CD4-positive, alpha-beta T cell treated with Interleukin-10 for 1 hour (primary cell): ENCODE measurements at regions not wholly inside any gene's neighbourhood (a gene's known extent, or its start where the extent isn't known, plus 50 kb on each side); places are given as distances from the start of the nearest gene placed in this dataset.

Experiments
- DNase-seq: peaks from one replicate; pipeline ENCODE4 v3.0.0-alpha.2; 2020

DNA sequence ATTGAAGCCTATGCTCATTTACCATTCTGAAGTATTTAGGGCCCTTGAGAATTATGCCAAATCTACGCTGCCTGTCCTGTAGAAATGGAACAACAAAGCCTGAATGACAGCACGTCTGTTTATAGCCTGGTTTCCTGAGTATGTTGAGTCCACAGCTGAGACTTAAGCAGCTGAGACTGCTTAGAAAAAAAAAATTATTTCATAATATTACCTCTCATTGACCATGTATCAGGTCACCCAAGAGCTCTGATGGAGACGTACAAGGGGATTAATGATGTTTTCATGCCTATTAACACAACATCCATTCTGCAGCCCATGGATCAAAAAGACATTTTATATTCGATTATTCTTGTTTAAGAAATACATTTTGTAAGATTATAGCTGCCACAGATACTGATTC, 387.2 kb upstream of the NCAM2 start:
- DNase-seq: no peak

DNA sequence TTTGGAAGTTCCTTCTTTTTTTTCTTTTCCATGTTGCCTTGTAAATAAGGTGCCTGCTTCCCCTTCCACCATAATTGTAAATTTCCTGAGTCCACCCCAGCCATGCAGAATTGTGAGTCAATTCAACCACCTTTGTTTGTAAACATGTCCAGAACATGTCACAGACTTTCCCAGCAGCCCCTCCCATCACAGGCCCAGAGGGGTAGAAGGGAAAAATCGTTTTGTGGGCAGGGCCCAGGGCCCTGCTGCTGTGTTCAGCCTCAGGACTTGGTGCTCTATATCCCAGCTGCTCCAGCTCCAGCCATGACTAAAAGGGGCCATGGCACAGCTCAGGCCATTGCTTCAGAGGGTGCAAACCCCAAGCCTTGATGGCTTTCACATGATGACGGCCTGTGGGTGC, 384.6 kb upstream of the NCAM2 start:
- no peak for DNase-seq

DNA sequence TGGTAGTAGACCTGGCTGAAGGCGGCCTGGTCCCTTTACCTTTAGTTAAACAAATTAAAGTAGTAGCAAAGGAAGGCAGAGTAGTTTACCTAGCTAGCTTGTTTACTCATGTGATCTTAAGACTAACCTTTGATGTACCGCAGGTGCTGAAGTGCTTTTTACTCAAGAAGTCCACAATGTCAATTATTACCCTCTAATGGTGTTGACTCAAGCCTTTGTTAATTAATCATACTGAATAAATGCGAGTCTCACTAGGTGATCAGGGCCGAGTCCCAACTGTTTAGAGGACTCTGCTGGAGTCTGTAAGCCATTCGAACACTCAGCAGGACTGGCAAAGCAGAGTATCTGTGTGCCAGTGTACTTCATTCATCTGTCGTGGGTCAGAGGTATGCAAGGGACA, 381.1 kb upstream of the NCAM2 start:
- no peak for DNase-seq

DNA sequence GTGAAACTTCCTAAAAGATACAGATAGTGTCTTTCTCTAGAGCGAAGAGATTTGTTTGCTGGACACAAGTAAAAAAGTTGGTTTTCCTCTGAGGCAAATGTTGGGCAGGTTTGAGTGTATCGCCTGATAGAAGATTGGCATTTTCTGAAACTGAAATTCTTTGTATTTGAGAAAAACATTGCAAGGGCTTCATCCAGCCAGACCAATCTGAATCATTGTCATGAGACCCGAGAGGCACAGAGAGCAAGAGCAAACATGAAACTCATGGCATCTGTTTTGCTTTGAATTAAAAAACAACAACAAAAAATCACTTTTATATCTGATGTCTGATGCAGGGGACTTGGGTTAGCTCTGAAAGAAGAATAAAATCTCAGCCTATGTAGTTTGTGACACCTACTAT, 379.3 kb upstream of the NCAM2 start:
- no peak for DNase-seq

DNA sequence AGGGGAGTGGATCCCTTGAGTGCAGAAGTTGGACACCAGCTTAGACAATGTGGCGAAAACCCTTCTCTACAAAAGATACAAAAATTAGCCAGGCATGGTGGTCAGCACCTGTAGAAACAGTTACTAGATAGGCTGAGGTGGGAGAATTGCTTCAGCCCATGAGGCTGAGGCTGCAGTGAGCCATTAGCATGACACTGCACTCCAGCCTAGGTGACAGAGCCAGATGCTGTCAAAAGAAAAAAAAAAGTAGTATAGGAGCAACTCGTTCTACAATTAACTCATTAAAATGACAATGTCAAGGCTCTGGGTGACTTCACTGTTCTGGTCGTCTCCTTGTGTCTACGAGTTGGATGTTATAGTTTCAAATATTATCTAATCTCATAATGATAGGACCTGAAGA, 370.6 kb upstream of the NCAM2 start:
- DNase-seq: no peak

DNA sequence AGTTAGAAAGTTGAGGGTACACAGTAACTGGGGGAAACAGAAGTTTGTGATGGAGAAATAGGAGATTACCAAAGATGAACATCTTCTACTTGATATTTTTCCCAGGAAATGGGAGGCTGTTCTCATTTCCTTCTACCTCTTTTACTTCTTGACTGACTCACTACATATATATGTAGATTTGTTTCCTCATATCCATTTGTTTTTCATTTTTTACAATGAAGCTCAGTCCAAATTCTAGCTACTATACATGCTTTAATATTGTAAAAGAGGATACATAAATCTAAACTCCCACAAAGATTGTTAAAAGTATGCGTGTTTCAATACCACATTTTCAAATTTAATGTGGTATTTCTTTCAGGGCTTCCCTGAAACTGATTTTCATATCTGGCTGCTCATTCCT, 366.6 kb upstream of the NCAM2 start:
- no peak for DNase-seq

DNA sequence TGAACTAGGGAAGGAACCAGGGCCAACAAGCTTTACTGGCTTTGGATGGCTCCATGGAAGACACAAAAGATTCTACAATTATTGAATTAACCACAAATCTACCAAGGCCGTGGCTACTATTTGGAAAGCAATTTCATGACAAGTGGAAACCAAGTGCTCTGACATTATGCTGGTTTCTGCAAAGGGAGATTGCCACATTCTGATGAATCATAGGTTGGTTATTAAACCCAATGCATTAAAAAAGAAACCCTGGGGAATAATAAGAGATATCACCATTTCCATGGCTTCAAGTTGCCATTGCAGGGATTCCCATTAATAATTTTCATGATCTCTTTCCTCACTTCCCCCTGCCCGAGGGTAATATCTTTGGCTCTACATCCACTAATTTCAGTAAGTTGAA, 359.2 kb upstream of the NCAM2 start:
- no peak for DNase-seq

DNA sequence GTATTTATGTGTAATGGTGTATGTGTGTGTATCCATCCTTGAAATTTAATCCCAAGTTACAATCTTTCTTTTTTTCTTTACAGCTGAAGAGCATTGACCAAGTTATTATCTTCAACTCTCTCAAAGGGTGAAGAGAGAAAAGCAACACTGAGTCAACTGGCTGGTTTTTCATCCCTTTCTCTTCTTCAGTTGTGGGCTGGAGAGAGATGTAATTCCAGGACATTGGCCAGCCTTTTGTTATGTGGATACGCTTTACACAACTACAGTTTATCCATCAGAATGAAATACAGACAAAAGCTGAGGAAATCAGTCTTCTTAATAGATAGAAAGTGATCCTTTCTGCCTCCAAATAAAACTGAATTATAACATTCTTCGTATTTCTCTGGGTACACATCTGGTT, 357.0 kb upstream of the NCAM2 start:
- DNase-seq: no peak

DNA sequence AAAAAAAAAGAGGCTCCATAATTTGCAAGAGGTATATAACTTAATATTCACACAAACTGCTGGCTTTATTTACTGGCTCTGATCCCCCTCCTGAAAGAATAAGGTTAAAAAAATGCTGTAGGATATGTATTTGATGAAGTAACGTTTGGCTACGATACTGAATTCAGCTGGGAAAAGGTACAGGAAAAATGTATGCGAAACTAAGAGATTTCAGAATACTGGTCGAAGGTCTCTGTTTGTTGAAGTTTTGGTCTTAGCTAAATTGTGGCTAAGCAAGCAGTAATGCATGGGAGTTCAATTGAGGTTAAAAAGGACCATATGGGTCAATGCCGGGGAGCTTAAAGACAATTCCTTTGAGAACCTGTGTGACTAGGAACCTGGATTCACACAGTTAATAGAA, 355.5 kb upstream of the NCAM2 start:
- DNase-seq: no peak

DNA sequence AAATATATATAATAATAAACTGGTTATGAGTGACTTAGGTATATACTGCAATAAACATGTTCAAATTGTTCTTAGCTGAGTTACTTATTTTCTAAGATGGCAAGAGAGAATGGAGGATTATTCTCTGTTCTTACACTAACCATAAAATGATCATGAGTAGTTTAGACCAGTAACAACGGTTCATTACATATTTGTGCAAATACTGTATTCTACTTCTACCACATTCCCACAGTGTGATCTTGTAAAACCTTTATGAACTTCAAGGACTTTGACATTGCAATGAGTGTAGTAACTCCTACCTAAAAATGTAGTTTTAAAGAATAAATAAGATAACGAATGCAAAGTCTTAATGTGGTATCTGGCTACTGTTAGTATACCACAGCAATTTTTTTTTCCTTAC, 353.7 kb upstream of the NCAM2 start:
- no peak for DNase-seq

DNA sequence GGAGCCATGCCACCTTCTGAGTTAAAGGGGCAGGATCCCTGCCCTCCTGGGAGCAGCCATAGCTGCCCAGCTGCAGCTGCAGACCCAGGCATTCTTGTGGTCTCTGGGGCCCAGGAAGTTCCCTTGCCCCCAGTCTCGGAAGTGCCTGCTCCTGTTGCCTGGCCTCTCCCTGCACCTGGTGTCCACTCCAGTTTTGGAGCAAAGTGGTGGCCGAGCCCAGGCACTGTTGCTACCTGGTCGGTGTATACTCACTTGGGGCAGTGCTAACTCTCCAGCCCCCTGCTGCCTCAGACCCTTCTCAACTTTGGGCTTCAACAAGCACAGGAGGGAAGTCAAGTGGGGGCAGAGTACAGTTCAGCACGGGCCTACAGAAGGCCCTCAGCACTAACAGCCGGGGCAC, 352.9 kb upstream of the NCAM2 start:
- DNase-seq: no peak

DNA sequence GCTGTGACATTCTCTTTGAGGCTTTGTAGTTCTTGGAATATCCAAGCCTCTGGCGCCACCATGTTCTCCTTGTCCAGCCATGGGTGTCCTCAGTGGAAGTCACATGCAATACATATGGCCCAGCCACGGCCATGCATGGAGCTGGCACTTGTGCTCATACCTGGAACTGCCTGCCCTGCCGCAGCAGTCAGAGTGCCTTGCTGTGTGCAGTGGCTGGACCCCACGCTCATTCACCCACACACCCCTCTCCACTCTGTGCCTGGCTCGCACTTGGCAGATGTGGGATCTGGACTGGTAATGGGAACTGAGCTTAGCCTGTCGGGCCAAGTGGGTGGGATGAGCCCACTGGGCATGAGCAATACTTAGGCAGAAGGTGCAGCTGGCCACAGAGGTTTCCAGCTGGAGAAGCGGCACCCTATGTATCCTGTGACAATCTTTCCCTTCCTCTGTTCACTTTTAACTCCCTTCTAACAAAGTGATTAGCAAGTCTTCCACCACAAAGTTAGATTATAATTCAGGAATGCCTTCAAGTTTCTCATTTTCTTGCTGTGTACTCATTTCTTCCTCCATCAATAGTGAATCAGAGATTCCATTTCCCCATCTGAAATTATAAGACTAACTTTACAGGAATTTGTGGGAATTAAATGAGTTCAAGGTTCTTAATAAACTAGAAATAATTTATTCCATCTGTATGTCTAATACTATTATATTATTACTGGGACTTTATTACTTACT, 351.6 kb upstream of the NCAM2 start:
- no peak for DNase-seq

DNA sequence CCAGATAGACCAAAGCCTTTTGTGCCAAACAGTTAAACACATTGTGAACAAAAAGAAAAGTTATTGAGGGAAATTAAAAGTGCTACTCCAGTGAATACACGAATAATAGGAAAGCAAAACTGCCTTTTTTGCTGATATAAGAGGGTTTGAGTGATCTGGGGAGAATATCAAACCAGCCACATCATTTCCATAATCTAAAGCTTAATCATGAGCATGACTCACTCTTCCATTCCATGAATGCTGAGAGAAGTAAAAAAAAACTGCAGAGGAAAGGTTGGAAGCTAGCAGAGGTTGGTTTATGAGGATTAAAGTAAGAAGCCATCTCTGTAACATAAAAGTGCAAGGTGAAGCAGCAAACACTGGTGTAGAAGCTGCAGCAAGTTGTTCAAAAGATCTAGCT, 350.6 kb upstream of the NCAM2 start:
- no peak for DNase-seq

DNA sequence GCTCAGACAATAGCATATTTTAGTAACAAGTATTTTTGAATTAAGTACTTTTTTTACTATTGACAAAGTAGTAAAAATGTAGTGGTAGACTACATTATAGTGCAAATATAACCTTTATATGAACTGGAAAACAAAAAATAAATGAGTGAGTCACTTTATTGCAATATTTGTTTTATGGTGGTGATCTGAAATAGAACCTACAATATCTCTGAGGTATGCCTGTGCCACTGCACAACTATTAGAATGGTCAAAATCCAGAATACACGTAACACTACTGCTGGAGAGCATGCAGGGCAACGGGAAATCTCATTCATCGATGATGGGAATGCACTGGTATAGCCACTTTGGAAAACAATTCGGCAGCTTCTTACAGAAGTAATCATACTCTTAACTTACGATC, 349.0 kb upstream of the NCAM2 start:
- DNase-seq: no peak

DNA sequence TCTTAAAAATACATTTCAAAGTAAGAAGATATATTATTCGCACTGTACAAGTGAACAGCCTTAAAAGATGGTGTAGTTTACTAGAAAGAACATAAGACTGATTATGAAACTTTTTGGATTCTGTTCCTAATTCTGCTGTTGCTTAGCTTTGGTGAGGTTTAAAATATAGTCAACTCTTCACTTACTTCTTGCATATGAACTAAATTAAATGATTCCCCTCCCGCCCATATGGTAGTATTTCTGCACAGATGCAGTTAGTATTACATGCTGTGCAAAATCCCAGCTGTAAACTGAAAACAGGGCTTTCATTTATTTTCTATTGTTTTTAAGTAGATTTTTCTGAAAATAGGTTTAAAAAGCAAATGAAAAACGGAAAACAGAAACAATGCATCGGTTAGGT, 345.4 kb upstream of the NCAM2 start:
- no peak for DNase-seq

DNA sequence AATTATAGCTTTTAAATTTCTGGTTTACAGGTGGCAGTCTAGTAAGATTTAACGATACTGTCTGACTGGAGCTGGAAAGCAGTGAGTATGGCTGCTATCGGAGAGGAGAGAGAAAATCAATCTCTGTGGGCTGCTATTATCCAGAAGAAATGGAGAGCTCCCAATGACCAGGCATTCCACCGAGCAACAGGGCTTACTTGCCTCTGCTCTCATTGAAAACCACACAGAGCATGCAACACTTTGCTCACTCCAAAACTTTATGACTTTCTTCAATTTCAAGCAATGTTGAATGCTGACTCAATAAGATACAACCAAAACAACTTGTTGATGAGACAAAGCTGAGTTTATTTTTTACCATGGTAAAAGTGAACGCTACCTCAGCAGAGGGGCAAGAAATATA, 337.0 kb upstream of the NCAM2 start:
- DNase-seq: no peak

DNA sequence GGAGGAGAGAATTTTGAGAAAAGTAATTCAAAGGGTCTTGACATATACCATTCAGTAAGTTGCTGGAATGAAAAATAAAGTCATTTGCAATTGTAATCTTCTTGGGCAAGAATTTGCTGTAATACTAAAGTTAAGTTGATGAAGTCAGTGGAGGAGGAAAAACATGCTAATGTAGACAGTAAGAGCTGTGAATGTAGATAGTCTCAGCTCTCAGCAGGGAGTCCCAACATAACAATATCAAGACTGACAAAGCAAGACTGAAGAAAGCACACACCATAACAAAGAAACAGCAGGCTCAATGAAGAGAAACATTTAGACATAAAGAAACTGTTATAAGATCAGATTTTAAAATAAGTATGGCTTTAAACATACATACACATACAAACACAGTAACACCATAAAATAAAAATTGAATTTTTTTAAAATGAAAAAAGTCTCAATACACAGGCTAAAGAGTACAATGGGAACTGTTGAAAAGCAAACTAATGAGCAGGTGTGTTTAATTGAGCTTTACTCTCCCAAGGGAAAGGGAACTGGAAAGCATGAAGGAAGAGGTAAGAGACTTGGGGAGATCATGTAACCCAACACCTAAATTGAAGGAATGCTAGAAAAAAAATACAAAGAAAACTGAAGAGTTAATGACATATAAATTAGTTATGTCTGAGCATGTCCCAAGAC, 336.3 kb upstream of the NCAM2 start:
- no peak for DNase-seq

DNA sequence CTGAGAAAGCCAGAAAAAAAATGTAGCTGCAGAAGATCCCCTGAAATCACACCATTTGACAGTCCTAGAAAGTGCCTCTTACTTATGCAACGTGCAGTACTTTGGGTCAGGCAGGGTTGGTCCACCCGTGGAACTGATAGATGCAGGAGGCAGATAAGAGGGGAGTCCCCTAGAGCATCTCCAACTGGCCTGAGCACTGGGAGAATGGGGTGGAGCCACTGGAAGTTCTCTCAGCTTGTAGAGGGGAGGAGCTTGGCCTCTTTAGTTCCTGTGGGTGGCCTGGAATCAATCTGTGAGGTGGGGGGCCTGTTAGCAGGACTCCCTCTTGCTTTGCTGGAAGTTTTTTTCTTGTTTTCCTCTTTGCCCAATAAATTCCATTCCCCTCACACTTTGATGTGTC, 335.7 kb upstream of the NCAM2 start:
- no peak for DNase-seq

DNA sequence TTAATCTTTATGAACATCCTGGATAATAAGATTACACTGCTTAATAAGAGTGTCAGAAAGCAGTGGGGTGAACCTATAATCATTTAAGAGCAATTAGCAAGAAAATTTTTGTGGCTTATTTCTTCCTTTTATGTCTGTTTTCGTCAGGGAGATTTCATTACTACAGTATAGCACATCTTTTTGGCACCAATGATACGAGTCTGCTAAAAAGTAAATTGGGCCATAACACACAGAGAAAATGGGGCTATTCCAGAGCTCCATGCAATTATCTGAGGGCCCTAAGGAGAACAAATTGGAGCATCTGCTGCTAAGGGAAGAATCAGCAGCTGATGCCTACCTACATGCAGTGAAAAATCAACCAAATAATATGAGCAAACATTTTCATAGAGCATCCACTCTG, 330.3 kb upstream of the NCAM2 start:
- no peak for DNase-seq

DNA sequence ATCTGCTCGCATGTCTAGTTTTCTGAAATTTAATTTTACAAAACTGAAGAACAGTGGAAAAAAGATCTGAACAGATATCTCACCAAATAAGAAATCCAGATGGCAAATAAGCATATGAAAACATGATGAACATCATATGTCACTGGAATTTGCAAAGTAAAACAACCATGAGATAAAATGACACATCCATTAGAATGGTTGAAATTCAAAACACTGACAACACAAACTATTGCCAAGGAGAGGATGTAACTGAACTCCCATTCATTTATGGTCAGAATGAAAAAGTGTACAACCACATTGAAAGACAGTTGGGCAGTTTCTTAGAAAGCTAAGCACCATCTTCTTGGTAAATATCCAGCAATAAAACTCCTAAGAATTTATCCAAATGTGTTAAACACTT, 312.7 kb upstream of the NCAM2 start:
- no peak for DNase-seq

DNA sequence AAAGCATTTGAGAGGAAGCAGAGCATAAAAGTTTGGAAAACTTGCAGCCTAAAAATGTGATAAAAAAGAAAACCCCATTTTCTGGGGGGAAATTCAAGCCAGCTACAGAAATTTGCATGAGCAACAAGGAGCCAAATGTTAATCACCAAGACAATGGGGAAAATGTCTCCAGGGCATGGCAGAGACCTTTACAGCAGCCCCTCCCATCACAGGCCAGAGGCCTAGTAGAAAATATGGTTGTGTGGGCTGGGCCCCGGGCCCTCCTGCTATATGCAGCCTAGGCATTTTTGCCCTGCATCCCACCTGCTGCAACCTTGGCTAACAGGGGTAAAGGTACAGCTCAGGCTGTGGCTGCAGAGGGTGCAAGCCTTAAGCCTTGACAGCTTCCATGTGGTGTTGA, 299.6 kb upstream of the NCAM2 start:
- DNase-seq: no peak

DNA sequence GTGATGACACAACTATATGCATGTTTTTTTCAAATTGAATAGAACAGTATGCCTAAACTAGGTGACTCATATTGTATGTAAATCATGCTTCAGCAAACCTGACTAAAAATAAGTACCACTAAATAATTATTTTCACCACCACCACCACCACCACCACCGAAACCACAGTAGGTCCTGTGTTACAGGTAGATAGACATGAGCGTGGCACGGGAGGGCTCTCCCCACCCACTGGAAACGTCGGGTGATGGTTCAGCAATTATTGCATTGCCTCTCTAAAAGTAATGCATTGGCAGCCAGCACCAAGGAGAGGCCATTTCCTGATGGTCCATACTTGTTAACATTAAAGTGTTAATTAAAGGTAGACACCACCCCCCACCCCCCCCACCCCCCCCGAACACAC, 297.0 kb upstream of the NCAM2 start:
- DNase-seq: no peak

DNA sequence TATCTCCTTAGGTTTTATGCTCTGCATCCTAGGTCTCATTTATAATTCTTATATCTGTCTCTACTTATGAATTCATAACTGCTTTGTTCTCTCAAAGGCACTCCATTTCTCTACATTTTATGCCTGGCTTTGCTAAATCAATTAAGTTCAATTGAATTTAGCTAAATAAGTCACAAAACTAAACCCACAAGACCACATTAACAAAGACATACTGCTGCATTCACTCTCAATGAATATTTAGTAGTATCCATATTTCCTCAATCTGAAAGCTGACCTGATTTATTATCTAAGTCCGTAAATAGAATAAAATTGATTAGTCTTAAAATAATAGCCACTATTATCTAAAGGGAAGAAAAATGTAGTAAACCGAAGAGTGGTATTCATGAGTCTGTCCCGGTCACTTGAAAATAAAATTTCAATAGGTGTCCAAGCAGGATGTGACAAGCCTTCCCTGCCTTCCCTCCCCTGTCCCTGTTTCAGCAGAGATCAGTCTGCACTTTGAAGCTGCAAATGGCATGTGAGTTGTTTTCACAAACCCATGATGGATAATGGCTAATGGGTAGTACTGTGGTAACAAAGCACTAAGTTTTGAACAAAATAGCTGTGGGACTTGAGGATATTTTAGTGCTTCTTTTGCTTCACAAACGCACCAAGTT, 295.0 kb upstream of the NCAM2 start:
- no peak for DNase-seq

DNA sequence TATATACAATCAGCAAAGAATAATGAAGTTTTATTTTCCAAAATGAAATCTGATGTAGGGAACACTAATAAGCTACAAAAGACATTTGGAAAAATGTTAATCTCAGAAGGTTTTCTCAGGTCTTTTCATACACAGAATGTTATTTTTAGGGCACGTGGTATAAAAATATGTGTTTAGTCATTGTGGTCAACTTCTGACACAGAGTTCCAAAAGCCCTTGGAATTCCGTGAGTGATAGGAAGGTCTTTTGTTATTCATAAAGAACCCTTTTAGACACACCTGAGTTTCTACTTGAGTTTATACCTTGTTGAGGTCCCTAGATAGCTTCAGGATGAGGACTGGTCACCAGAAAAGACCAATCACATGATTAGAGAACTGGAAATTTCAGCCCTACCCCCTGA, 277.6 kb upstream of the NCAM2 start:
- DNase-seq: no peak

DNA sequence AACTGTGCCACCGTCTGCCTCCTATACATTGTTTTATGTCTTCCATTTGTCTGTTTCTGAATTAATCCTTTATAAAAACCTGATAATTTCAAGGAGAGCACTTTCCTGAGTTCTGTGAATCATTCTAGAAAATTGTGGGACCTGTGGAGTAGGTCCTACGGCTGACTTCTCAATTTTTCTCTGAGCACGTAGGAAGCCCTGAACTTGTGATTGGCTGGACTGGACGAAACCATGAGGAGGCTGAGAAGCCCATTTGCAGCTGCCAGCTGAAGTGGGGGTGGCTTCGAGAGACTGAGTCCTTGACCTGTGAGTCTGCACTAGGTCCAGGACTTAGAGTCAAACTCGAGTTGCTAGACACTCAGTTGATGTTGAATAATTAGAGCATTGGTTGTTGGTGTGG, 277.1 kb upstream of the NCAM2 start:
- DNase-seq: no peak
